ENCODE measurements at regions not wholly inside any gene's neighbourhood (a gene's known extent, or its start where the extent isn't known, plus 50 kb on each side); places are given as distances from the start of the nearest gene placed in this dataset.

DNA sequence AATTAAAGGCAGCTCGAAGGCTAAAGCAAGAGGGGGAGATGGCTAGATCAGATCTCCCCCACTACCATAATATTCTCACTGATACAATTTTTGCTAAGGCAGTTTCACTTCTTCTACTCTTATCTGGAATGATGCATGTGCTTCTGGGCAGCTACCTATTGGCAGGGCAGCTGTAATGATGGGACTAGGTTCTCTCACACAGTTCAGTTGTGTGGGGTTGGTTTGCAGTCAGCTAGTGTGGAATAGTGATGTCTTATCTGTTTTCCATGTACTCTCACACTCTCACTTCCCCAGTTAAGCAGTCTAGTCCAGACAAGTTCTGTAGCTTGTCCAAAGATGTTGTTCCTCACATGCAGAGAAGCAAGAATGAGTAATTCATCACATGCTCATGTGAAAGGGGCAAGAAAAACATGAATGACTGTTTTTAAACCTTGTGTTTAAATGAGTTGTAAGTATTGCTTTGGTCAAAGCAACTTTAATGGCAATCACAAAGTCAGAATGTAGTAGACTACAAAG is 836.1 kb downstream of the CBLN2 start:
- no peak for DNase-seq (ENCODE audit: low spot score in 2 of 2)
- H3K4me1 ChIP-seq = no peaks in the 10 kb centered on the region
- no peaks in the 10 kb centered on the region for H3K36me3 ChIP-seq
- no peak overlapping the region for H3K4me3 ChIP-seq
- no peaks in the 10 kb centered on the region for H3K27me3 ChIP-seq
- H3K9me3 ChIP-seq = no peaks in the 10 kb centered on the region
- WGBS = 56% methylated on average over 1 of the region's 1 CpG
- H3K27ac ChIP-seq = no peak overlapping the region
- TF ChIP-seq POLR2A (IDR thresholded peaks at IDR 0.05) (no peak), POLR2AphosphoS5 (IDR thresholded peaks at IDR 0.05) (no peak)

DNA sequence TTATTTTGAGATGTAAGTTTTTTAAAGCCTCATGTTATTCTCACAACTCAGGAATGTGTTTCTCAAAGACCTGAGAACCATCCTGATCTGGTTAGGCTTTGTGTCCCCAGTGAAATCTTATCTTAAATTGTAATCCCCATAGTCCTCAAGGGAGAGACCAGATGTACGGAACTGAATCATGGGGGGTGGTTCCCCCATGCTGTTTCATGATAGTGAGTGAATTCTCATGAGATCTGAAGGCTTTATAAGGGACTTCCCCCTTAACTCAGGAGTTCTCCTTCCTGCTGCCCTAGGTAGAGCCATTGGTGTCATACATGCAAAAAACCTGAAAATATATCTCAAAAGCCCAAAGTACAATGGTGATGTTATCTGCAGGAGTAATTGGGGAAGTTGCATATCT is 836.7 kb downstream of the CBLN2 start:
- no peak for DNase-seq (ENCODE audit: low spot score in 2 of 2)
- 76% methylated on average over 1 of the region's 1 CpG for WGBS
- no peak for TF ChIP-seq POLR2AphosphoS5 (IDR thresholded peaks at IDR 0.05)
- no peak for TF ChIP-seq CTCF (IDR thresholded peaks at IDR 0.05)
- no peak for TF ChIP-seq EP300 (IDR thresholded peaks at IDR 0.05)
- no peak for TF ChIP-seq POLR2A (IDR thresholded peaks at IDR 0.05)
- H3K27me3 ChIP-seq = no peaks in the 10 kb centered on the region
- H3K36me3 ChIP-seq = no peaks in the 10 kb centered on the region
- H3K9me3 ChIP-seq = no peaks in the 10 kb centered on the region
- H3K4me3 ChIP-seq = no peak overlapping the region
- no peaks in the 10 kb centered on the region for H3K4me1 ChIP-seq
- H3K27ac ChIP-seq = no peak overlapping the region

- no peaks in the 10 kb centered on the region for H3K4me1 ChIP-seq
- DNase-seq (ENCODE audit: low spot score in 2 of 2) = no peak
- H3K4me3 ChIP-seq = no peak overlapping the region
- WGBS = 66% methylated on average over 2 of the region's 2 CpGs
- H3K36me3 ChIP-seq = no peaks in the 10 kb centered on the region
- H3K9me3 ChIP-seq = no peaks in the 10 kb centered on the region
- no peaks in the 10 kb centered on the region for H3K27me3 ChIP-seq
- no peak overlapping the region for H3K27ac ChIP-seq
- TF ChIP-seq POLR2A (IDR thresholded peaks at IDR 0.05) = no peak
- no peak for TF ChIP-seq EP300 (IDR thresholded peaks at IDR 0.05)
- TF ChIP-seq CTCF (IDR thresholded peaks at IDR 0.05) = no peak
- TF ChIP-seq POLR2AphosphoS5 (IDR thresholded peaks at IDR 0.05) = no peak
Observed at GRCh38 chr18:71689416-71690160, 854.6 kb downstream of the CBLN2 start.

DNA sequence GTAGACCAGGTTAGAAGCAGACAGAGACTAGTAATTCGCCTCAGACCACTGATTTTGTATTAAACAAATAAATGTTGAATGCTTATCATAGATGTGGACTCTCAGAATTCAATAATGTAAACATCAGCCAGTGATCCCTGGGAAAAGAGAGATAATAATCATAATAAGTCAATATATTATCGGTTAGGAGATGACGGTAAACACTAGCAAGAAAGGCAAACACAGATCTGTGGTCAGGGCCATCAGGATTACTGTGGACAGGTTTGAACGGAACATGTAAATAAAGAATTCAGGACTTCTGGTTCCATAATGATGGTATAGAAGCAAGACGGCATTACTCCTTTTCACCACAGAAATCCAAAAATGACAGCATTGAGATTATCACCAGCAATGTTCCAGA is 861.6 kb downstream of the CBLN2 start:
- Histone ChIP-seq H3K36me3 (no peaks in the 10 kb centered on the region), H3K4me3 (no peak overlapping the region), H3K27ac (no peak overlapping the region), H3K27me3 (no peaks in the 10 kb centered on the region), H3K9me3 (no peaks in the 10 kb centered on the region), H3K4me1 (no peaks in the 10 kb centered on the region)
- WGBS = 88% methylated on average over 5 of the region's 5 CpGs
- no peak for TF ChIP-seq EP300 (IDR thresholded peaks at IDR 0.05)
- TF ChIP-seq POLR2A (IDR thresholded peaks at IDR 0.05) = no peak
- TF ChIP-seq CTCF (IDR thresholded peaks at IDR 0.05) = no peak
- TF ChIP-seq POLR2AphosphoS5 (IDR thresholded peaks at IDR 0.05) = no peak
- DNase-seq (ENCODE audit: low spot score in 2 of 2) = no peak

DNA sequence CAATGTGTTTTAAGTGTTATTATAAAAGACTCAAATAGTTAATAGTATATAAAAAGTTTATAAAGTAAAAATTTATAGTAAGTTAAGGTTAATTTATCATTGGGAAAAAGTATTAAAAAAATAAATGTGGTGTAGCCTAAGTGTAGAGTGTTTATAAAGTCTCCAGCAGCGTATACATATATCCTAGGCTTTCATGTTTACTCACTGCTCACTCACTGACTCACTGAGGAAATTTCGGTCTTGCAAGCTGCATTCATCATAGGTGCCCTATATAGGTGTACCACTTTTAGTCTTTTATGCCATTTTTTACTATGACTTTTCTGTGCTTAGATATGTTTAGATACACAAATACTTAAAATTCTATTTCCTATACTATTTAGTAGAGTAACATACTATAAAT is 866.0 kb downstream of the CBLN2 start:
- 81% methylated on average over 2 of the region's 2 CpGs for WGBS
- no peak for DNase-seq (ENCODE audit: low spot score in 2 of 2)
- Histone ChIP-seq H3K4me3 (no peak overlapping the region), H3K27ac (no peak overlapping the region), H3K4me1 (no peaks in the 10 kb centered on the region), H3K9me3 (no peaks in the 10 kb centered on the region), H3K36me3 (no peaks in the 10 kb centered on the region), H3K27me3 (no peaks in the 10 kb centered on the region)
- no peak for TF ChIP-seq CTCF (IDR thresholded peaks at IDR 0.05)
- TF ChIP-seq EP300 (IDR thresholded peaks at IDR 0.05) = no peak
- no peak for TF ChIP-seq POLR2A (IDR thresholded peaks at IDR 0.05)
- no peak for TF ChIP-seq POLR2AphosphoS5 (IDR thresholded peaks at IDR 0.05)

All from suprapubic skin (tissue), 4 donors.